ENCODE measurements at regions not wholly inside any gene's neighbourhood (a gene's known extent, or its start where the extent isn't known, plus 50 kb on each side); places are given as distances from the start of the nearest gene placed in this dataset.
A peak's percentile ranks its signal among the peaks of the same experiment; 100 is the strongest.

DNA sequence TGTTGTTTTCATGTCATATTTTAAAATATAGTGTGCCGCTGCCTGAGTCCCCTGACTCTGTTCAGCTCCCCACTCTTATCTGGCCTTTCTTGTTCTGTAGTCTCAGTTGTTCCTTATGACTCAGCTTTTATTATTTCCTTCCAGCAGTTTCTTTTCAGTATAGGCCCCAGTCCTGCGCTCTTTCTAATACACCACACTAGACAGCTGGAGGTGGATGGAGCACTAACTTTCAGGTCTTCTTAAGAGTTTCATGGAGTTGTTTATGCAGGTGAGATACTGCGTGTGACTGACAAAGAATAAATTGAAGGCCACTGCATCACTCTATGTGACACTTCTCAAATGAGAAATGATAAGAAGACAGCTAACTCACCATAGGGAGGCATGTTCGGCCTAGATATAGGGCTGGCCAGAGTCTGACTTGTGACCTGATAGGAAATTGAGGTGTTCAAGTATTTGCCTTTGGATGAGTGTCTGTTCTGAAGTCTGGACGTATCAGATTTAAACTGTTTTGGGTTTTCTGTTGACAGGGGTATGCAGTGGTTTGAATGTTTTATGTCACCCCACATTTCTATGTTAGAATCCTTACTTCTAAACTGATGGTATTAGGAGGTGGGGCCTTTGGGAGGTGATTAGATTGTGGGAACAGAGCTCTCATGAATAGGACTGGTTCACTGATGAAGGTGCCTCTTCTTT lies 60.8 kb upstream of the CLMN start:
- DNase-seq = peak; percentile 29

DNA sequence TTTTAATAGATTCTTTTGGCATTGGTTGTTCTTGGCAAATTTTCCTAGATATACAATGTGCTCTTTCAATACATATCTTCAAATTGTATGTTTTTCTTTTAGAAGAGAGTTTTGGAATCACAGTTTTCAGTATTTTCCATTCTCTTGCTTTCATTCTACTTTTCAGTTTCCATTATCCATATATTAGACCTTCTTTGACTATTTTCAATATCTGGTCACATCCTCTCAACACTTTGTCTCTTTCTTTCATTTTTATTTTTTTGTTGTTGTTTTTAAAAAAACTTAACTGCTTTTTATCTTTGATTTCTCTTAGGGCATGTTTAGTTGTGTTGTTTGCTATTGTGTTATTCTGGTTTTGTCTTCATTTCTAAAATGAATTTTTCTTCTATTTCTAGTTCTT lies 59.9 kb upstream of the CLMN start:
- DNase-seq = no peak

DNA sequence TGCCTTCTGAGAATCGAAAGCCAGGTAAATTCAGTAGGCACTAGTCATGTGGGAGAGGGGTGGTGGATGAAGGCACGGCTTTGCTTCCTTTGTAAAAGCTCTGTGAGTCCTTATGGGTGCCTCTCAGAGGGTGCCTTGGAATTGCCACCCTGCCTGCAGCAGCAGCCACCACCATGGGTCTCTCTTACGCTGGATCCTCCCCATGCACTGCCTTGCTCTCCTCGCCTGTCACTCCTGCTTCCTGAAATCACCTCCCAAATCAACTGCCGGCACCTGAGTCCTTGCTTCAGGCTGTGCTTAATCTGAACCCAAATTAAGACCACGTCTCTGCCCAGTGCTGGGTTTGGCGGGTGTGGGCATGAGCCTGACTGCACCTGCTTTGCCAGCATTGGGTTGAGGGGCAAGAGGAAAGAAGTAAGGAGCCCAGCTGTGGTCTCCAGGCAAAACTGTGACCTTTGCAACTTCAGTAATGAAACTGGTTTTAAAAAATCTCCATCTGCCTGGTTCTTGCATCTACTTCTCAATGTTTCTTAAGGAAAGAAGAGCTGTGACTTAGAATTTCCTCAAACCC lies 55.9 kb upstream of the CLMN start:
- no peak for DNase-seq

DNA sequence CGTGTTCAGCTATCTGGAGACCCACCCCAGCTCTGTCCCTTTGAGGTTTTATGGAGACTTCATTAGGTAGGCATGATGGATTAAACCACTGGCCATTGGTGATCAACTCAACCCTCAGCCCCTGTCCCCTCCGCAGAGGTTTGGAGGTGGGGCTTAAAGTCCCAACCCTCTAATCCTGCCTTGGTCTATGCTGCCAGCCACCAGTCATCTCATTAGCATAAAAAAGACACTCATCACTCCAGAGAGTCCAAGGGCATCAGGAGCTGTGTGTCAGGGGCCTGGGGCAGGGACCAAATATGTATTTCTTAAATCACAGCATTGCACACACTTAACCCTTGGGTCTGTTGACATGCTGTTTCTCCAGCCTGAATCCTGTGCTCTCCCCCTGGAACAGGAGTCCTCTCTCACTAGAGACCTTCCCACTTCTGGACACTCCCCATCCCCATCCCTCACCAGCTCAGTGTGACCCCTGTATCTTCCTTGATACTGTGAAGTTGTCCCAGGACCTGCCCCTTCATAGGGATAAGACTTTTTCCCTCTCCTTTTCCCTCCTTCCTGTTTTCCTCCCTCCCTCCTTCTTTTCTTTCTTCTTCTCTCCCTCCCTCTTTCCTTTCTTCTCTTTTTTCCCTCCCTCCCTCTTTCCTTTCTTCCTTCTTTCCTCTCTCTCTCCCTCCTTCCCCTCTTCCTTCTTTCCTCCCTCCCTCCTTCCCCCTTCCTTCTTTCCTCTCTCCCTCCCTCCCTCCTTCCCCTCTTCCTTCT lies 54.7 kb upstream of the CLMN start:
- DNase-seq = no peak

DNA sequence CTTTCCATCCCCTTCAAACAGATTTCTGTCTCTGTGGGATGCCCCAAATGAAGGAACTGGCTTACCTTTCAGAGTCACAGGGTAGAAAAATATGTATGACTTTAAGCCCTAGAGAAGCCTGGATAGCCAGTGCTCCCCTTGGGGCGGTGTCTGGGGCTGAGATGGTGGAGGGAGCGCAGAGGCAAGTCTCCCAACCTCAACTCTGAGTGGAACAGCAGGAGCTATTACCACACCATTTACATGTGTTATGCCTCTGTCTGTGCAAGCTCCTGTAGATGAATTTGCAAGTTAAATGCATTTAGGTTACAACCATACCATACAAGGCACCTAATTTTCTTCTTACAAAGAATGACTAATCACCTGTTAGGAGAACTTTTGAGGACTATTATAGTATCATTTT lies 50.4 kb upstream of the CLMN start:
- DNase-seq = no peak
